DMS53 (cell line): ENCODE measurements at regions not wholly inside any gene's neighbourhood (a gene's known extent, or its start where the extent isn't known, plus 50 kb on each side); places are given as distances from the start of the nearest gene placed in this dataset.

Experiments
- DNase-seq: peaks from one replicate; lab custom pipeline; 2025; lab: John Stamatoyannopoulos, UW

- DNase-seq, result no peak
Observed at GRCh38 chr1:81071969-81072753, 728.6 kb upstream of the ADGRL2 start.

- DNase-seq, result no peak
Observed at GRCh38 chr1:81071072-81071858, 729.5 kb upstream of the ADGRL2 start.

GRCh38 chr1:81069856-81070255, 730.9 kb upstream of the ADGRL2 start:
- no peak for DNase-seq

DNA sequence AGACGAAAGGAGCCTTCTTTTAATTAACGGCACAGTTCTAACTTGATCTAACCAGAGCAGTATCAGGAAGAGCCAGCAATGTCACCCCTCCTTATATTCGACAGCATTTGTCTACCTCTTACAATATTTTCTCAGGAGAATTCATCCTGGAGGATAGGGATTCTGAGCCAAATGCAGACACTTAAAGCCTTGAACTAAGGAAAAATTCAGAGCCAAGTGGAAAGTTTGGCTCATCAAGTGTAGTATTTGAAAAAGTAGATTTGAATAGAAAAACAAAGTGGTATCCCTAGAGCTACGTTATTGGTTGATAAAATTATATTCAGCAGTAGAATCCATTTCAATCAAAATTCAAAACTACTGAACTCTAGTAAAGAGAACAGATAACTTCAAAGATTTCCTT, 732.0 kb upstream of the ADGRL2 start:
- DNase-seq, result no peak

DNA sequence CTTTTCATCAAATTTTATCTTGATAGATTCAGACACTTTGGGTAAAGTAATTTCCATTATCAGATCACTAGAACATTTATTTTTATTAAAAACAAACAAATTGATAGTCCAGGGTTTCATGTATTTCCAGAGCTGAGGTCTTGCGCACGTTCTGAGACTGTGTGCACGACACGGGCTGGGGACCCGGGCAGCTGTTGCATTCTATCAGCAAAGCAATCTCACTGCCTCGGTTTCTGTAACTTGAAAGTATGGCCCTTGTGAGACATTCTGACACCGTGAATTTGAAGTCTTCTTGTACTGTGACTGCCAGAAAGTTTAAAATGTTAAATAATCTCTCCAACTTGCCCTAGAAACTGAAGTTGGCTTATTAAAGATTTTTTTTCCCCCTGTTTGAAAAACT, 746.9 kb upstream of the ADGRL2 start:
- DNase-seq, result no peak

DNA sequence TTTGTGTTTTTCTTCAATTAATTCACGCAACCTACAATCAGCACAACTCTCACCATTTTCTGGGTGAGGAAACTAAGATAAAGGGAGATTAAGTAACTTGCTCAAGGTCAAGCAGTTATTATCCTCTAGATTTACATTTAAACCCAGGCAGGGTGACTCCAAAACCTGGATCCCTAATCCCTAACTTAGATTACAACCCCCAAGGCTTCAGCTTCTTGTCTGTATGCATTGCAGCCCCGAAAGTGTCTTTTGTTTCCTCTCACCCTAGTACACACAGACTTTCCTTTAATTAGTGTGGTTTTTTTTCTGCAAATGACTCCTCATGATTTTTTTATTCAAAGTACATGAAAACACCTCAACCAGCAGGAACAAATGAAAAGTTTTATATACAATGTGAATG, 748.6 kb upstream of the ADGRL2 start:
- DNase-seq, result no peak

- no peak for DNase-seq
Observed at GRCh38 chr1:81050390-81050789, 750.3 kb upstream of the ADGRL2 start.

- DNase-seq, result no peak
Observed at GRCh38 chr1:81044708-81045107, 756.0 kb upstream of the ADGRL2 start.

DNA sequence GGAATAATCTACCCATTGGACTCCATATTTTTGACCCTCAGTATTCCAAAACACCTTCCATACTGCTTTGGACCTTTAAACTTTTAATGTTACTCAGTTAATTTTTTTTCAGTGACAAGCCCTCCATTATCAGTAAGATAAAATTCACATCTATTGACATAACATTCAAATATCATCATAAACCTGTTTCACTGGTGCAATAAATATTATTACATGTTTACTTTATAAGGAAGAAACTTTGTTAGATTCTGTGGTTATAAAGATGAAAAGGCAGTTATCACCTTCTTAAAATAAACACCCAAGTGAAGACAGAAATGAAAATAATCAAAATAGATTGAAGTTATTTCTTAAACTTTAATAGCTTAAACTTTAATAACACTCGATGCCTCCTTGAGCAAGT, 758.5 kb upstream of the ADGRL2 start:
- DNase-seq, result no peak

DNA sequence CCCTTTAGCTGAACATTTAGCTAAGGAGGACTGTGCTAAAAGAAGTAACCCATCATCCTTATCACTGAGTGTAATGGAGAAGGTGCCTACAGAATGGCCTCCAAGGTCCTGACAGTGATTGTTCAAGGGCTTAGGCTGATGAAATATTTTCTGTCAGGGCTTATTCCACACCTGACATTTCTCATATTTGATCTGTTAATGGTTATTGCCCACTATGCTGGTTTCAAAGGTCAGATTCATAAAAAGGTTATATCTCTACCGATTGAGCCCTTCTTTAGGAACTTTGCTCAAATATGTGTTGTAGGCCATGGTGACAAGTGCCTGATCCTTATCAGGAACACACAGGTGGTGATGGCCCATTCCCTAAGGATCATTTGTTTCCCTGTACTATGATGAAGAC, 766.4 kb upstream of the ADGRL2 start:
- no peak for DNase-seq

- DNase-seq, result no peak
Observed at GRCh38 chr1:81032973-81033425, 767.7 kb upstream of the ADGRL2 start.

DNA sequence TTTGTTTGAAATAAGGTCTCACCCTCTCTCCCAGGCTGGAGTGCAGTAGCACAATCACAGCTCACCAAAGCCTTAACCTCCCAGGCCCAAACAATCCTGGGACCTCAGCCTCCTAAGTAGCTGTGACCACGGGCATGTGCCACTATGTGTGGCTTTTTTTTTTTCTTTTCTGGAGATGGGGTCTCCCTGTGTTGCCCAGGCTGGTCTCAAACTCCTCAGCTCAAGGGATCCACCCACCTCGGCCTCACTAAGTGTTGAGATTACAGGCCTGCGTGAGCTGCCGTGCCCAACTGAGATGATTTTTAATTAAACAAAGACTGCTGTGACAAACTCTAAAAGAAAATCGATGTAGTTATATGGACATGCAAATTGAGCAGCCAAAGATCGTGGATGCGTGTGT, 768.4 kb upstream of the ADGRL2 start:
- no peak for DNase-seq

GRCh38 chr1:81030441-81030840, 770.3 kb upstream of the ADGRL2 start:
- DNase-seq, result no peak

- no peak for DNase-seq
Observed at GRCh38 chr1:81029266-81029665, 771.5 kb upstream of the ADGRL2 start.

GRCh38 chr1:81023187-81023724, 777.5 kb upstream of the ADGRL2 start:
- DNase-seq, result no peak

DNA sequence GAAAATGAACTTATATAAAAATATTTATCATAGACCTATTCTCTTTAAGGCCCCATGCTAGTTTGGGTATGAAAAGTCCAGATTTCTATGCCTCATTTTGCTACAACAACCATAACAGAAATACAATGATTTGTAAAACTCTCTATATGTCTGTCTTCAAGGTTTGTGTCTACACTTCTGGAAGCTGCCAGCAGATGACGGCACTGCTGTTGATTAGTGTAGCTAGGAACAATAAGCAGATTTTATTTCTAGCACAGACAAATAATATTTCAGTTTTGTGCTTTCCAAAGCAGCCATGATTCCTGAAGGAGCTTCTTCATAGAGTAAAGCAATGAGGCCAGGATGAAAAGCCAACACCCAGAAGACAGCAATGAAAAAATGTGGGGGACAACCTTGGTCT, 779.6 kb upstream of the ADGRL2 start:
- no peak for DNase-seq

DNA sequence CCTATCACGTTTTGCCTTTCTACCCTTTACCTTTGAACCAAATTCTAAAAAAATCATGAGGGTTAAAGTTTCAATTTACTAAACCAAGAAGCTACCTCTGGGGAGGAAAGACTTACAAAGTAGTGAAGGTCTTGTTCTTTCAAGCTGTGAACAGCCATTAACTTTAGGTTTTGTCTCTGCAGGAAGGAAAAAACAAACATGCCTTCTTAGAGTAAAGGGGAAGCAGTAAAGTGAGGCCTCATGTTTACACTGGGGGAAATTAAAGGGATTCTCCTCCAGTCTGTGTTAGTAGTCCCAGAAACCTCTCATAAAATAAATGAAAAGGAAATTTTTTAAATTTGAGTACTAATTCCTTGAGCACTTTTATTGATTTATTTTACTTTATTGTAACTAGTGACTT, 780.2 kb upstream of the ADGRL2 start:
- no peak for DNase-seq

- DNase-seq, result no peak
Observed at GRCh38 chr1:81010126-81010525, 790.6 kb upstream of the ADGRL2 start.

DNA sequence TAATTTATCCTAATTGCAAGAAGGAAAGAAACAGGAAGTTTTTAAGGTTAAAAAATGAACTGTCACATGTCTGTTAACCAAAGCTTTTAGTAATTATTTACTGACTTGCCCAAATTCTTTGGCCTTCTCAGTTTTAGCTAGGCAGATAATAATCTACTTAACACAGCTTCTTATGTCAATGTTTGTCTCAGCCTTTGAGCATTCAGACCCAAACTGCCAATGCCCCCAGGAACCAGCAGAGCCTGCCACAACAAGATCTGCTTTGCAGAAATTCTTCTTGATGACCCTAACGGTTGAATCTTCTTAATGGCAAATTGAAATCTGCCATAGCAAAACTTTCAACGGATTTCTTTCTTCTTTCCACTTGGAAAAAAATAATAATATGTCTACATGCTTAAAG, 792.4 kb upstream of the ADGRL2 start:
- DNase-seq, result no peak

DNA sequence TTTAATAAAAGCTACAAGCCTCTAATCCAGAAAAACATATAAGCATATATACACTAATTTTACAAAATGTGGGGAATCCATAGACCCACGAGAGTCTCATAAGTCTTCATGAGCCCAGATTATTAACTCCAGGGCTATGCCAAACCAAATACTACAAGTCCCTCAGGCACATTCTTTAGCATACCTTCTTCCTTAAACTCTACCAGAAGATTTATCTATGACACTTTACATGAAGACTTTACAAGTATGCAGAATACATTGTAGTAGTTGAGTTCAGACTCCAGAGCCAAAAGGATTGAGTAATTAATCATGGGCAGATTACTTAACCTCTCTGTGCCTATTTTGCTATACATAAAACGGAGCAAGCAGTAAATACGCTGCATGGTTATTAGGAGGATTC, 793.7 kb upstream of the ADGRL2 start:
- DNase-seq, result no peak

GRCh38 chr1:81006502-81006901, 794.2 kb upstream of the ADGRL2 start:
- DNase-seq, result no peak

- DNase-seq, result no peak
Observed at GRCh38 chr1:81004011-81004410, 796.7 kb upstream of the ADGRL2 start.

GRCh38 chr1:80994934-80995333, 805.8 kb upstream of the ADGRL2 start:
- no peak for DNase-seq
